Heart right ventricle (tissue), 16 donors: ENCODE measurements at regions not wholly inside any gene's neighbourhood (a gene's known extent, or its start where the extent isn't known, plus 50 kb on each side); places are given as distances from the start of the nearest gene placed in this dataset.

ENCODE experiments used
- ATAC-seq, 8 donors: fragments of 200-7000 bp; cut with Tn5 transposase; one replicate each; pipeline ENCODE4 v1.9.1; 2020; ENCODE audit warnings: mild to moderate bottlenecking in 8 of 8, moderate library complexity in 8 of 8, moderate number of reproducible peaks in 1 of 8
- DNase-seq, 2 donors: peaks; one replicate each; pipeline ENCODE4 v3.0.0-alpha.2; 2020
- H3K27ac ChIP-seq, 10 donors: fragments of 200-600 bp; sonication (generic) in 2 of 10; one replicate each; pipeline versions ENCODE4 v1.5.0 to v1.8.0; 2020 to 2022; ENCODE audit warnings: mild to moderate bottlenecking in 3 of 10
- H3K27me3 ChIP-seq, 7 donors: fragments of 200-600 bp; one replicate each; pipeline ENCODE4 v1.8.0; 2021 to 2022; ENCODE audit warnings: mild to moderate bottlenecking in 2 of 7
- H3K36me3 ChIP-seq, 9 donors: fragments of 200-600 bp; sonication (generic) in 1 of 9; one replicate each; pipeline versions ENCODE4 v1.5.0 to v1.8.0; 2020 to 2022; ENCODE audit warnings: mild to moderate bottlenecking in 2 of 9
- H3K4me1 ChIP-seq, 9 donors: fragments of 200-600 bp; sonication (generic) in 1 of 9; one replicate each; pipeline versions ENCODE4 v1.5.0 to v1.8.0; 2020 to 2022; ENCODE audit warnings: mild to moderate bottlenecking in 4 of 9
- H3K4me3 ChIP-seq, 10 donors: fragments of 200-600 bp; sonication (generic) in 2 of 10; one replicate each; pipeline versions ENCODE4 v1.5.0 to v1.8.0; 2020 to 2022; ENCODE audit warnings: mild to moderate bottlenecking in 7 of 10, moderate library complexity in 2 of 10
- H3K9me3 ChIP-seq, 11 donors: fragments of 200-600 bp in 10 of 11; sonication (generic) in 2 of 11; one replicate each; pipeline versions ENCODE4 v1.5.0 to v1.8.0; 2013 to 2022; ENCODE audit warnings: mild to moderate bottlenecking in 2 of 11, control low read depth in 1 of 11, moderate library complexity in 1 of 11
- CTCF ChIP-seq, 9 donors: fragments of 200-600 bp; sonication (generic) in 2 of 9; IDR thresholded peaks; one replicate each; pipeline versions ENCODE4 v1.5.0 to v1.8.0; 2021 to 2022; ENCODE audit warnings: antibody characterized with exemption in 9 of 9, mild to moderate bottlenecking in 5 of 9, moderate library complexity in 1 of 9
- WGBS, 2 donors: extraction: QIAGEN DNeasy Blood & Tissue Kit; methylation state at CpG; one replicate each; pipeline ENCODE4 v1.1.7; 2013; ENCODE audit warnings: inconsistent platforms in 1 of 2; 5-methylcytosine and 5-hydroxymethylcytosine counted together
- intact Hi-C, 10 donors: fragments of 100-400 bp; cut with DNase I; formaldehyde crosslinking; loops; one replicate each; pipeline versions ENCODE4 v1.11.1 to v1.14.2; 2022
- donor health status: Arrhythmogenic right ventricular cardiomyopathy.
- donor health status: ischemic (EF 13 %, LVEDD 7.1; RV severe dilation, severe dysfunction).
- donor health status: healthy with polysubstance abuse.
- donor health status: DM: no; HTN: yes; CAD: no.
- donor health status: DM: no; HTN: no; CAD: no.
- donor health status: ischemic (EF 25% LVEDD 6.9; RV normal size, moderate dysfunction).
- donor health status: ischemic (EF 25% LVEDD 5.7; RV mildly dilated, moderate dysfunction).
- donor health status: healthy.
- donor health status: DM: yes; HTN: yes; CAD: no.
- donor health status: Ischemic cardiomyopathy.
- donor health status: ischemic (EF 35%, LVEDD 5.7; RV mildly dilated, moderate dysfunction).
- donor health status: nonischemic (EF 11% LVEDD 7.7; RV severe dilation, severe dysfunction).
- donor health status: DM: yes; HTN: yes; CAD: no.
- donor health status: PGD.
- donor health status: ischemic (EF 29% LVEDD 5.4; RV normal size, mild dysfunction).
- donor health status: nonischemic (EF 23%, LVEDD 6.1; RV moderate dilation, normal function).

- Histone ChIP-seq H3K4me3 (no peak overlapping the region), H3K4me1 (no peaks in the 10 kb centered on the region), H3K9me3 (peaks cover 0 to 7% (median 0%) of the 10 kb centered on the region in 11 donors), H3K27me3 (peaks cover 0 to 7% (median 0%) of the 10 kb centered on the region in 7 donors), H3K36me3 (no peaks in the 10 kb centered on the region), H3K27ac (no peak overlapping the region)
- DNase-seq = peak in 1 of 2 donors; percentile 2
- TF ChIP-seq CTCF (IDR thresholded peaks at IDR 0.05) = no peak
- 72 to 77% methylated on average over 9 of the region's 9 CpGs for WGBS, 2 donors
- intact Hi-C loops = no loop called here
- no peak for ATAC-seq
These were observed 372.8 kb downstream of the TMEM121 start for GRCh38 chr14:105899071-105899641.

- Histone ChIP-seq H3K9me3 (peaks cover 0 to 7% (median 0%) of the 10 kb centered on the region in 11 donors), H3K36me3 (no peaks in the 10 kb centered on the region), H3K27ac (no peak overlapping the region), H3K4me1 (no peaks in the 10 kb centered on the region), H3K27me3 (peaks cover 0 to 7% (median 0%) of the 10 kb centered on the region in 7 donors), H3K4me3 (no peak overlapping the region)
- intact Hi-C loops = no loop called here
- 81 to 83% methylated on average over 11 of the region's 11 CpGs for WGBS, 2 donors
- no peak for ATAC-seq
- DNase-seq = peak in 1 of 2 donors; percentile 1
- no peak for TF ChIP-seq CTCF (IDR thresholded peaks at IDR 0.05)
These were observed 373.4 kb downstream of the TMEM121 start for GRCh38 chr14:105899657-105900397.

- Histone ChIP-seq H3K27me3 (peaks cover 0 to 7% (median 0%) of the 10 kb centered on the region in 7 donors), H3K36me3 (no peaks in the 10 kb centered on the region), H3K4me1 (no peaks in the 10 kb centered on the region), H3K27ac (no peak overlapping the region), H3K9me3 (peaks cover 0 to 7% (median 0%) of the 10 kb centered on the region in 11 donors), H3K4me3 (no peak overlapping the region)
- WGBS, 2 donors = 81 to 88% methylated on average over 30 of the region's 30 CpGs
- intact Hi-C loops = no loop called here
- peak in 1 of 2 donors; percentile 1 for DNase-seq
- ATAC-seq = no peak
- no peak for TF ChIP-seq CTCF (IDR thresholded peaks at IDR 0.05)
These were observed 374.2 kb downstream of the TMEM121 start for GRCh38 chr14:105900398-105901160.

GRCh38 chr14:105901226-105901625 lies 374.8 kb downstream of the TMEM121 start:
- no peak for ATAC-seq
- Histone ChIP-seq H3K27me3 (peaks cover 0 to 7% (median 0%) of the 10 kb centered on the region in 7 donors), H3K4me3 (no peak overlapping the region), H3K9me3 (peaks cover 0 to 10% (median 0%) of the 10 kb centered on the region in 11 donors), H3K36me3 (no peaks in the 10 kb centered on the region), H3K4me1 (no peaks in the 10 kb centered on the region), H3K27ac (no peak overlapping the region)
- 80 to 86% methylated on average over 10 of the region's 10 CpGs for WGBS, 2 donors
- TF ChIP-seq CTCF (IDR thresholded peaks at IDR 0.05) = no peak
- DNase-seq = peak in 1 of 2 donors; percentile 2
- intact Hi-C loops = no loop called here
